ENCODE measurements at regions not wholly inside any gene's neighbourhood (a gene's known extent, or its start where the extent isn't known, plus 50 kb on each side); places are given as distances from the start of the nearest gene placed in this dataset.
A peak's percentile ranks its signal among the peaks of the same experiment; 100 is the strongest.
"Not testable (repeated sequence)": the region's sequence is repeated elsewhere in the genome, so short reads cannot be mapped to it uniquely, and the experiment has no call there.

DNA sequence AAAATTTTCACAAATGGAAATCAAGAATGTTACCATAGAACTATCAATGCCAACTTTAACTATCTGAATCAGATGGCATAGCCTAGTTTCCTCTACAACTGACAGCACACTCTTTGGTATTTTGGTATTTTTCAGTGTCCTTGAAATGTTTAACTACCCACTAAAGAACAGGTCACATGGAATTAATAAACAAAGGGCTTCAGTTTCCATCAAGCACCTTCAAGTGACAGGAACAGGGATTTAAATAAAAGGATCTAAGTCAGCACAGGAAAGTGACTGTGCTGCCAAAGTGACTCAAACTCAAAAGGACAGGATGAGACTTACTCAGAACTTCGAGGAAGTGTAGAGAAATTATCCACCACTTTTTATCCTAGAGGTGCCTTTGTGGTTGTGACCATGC lies 117.2 kb downstream of the FAM72B start:
- not testable (repeated sequence) for DNase-seq

DNA sequence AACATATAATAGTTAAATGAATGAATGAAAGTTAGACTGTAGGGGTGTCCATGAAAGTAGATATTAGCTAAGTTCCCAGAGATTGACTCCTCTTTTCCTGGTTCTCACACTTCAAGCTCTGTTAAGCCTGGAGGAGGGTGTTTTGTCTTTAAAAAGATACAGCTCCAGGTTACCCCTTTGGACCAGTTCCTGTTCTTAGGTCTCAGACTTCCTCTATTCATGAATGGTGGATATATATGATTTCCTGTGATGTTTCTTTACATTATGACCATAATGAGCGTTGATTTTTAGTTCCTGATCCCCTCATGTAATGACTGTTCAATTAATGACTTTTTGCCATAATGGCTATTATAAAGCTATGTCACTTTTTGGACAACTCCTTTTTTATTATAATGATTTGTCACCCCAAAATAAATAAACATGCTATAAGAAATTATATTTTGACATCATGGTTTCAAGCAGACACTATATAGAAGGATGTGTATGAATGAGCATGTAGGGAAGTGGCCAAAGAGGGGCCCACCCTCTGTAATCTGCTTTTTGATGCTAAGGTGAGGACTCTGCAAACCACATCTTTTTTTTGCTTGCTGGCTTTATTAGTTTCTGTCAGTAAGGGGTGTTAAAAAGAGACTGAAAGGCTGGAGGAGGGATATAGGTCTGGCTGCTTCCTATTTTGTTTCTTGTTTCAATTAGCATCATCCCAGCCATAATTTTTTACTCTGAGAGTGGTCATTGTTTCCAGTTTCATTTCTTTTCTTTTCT lies 115.2 kb downstream of the FAM72B start:
- not testable (repeated sequence) for DNase-seq

DNA sequence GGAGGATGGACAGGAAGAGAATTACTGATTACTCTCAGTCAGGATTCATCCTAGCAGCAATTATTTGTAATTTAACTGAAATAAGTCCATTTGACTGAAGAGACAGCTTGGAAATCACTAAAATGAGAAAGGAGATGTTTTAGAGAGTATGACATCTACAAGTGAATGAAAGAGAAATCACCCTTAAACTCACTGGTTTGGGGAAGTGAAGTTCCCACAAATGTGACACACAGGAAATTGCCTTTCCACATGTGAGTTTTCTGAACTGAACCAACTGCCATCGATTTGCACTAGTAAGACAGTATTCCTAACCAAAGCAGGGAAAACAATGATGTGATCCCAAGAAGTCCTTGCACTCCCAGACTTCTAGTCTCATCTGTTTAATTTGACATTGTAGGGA lies 110.3 kb downstream of the FAM72B start:
- peak; percentile 67 for DNase-seq

- peak; percentile 8 for DNase-seq
These were observed 108.8 kb downstream of the FAM72B start for GRCh38 chr1:121075254-121075805.

DNA sequence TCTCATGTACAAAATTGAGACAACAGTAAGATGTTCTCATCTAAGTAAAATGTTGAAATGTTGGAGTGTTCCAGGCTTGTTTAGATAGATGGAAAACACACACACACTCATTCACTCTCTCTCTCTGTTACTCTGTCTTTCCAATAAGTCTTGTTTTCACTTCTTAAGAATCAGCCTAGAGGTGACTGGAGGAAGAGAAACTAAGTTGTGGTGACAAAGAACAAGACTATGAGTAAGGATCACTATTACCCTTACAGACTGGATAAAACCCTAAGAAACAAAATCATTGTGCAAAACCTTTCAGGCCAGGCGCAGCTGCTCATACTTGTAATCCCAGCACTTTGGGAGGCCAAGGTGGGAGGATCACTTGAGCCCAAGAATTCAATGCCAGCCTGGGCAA lies 107.5 kb downstream of the FAM72B start:
- not testable (repeated sequence) for DNase-seq

DNA sequence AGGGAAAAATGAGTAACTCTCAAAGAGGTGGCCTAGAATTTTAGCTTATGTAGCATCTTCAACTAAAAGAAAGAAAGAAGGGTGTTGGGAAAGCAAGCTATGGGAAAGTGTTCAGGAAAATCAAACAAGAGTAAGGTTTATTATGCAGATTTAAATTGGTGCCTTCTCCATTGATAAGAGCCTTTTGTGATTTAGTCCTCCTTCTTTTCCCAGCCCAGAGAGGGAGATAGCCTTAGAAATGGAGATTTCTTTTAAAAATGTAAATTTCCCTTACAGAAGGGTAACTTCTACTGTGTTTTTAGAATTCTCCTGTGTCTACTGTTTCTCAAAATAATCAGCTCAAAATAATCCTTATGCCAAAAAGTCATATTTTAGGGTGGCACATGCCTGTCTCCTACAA lies 104.5 kb downstream of the FAM72B start:
- DNase-seq: not testable (repeated sequence)

DNA sequence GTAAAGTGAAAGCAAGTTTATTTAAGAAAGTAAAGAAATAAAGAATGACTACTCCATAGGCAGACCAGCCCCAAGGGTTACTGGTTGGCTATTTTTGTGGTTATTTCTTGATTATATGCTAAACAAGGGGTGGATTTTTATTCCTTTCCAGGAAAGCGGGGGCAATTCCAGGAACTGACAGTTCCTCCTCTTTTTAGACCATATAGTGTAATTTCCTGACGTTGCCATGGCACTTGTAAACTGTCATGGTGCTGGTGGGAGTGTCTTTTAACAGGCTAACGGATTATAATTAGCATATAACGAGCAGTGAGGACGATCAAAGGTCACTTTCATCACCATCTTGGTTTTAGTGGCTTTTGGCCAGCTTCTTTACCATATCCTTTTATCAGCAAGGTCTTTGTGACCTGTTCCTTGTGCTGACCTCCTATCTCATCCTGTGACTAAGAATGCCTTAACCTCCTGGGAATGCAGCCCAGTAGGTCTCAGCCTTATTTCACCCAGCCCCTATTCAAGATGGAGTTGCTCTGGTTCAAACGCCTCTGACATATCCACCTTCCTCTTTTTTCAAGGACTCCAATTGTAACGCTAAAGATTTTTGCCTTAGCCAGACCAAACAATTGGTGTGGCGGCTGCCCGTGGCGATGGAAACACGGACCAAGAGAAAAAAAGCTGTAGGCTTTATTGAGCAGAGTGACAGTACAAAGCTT lies 103.8 kb downstream of the FAM72B start:
- DNase-seq: peak; percentile 97

GRCh38 chr1:121080904-121081264 lies 103.3 kb downstream of the FAM72B start:
- DNase-seq: not testable (repeated sequence)

GRCh38 chr1:121081625-121082199 lies 102.4 kb downstream of the FAM72B start:
- peak; percentile 13 for DNase-seq

- not testable (repeated sequence) for DNase-seq
These were observed 101.1 kb downstream of the FAM72B start for GRCh38 chr1:121082995-121083394.

GRCh38 chr1:121086249-121086648 lies 97.9 kb downstream of the FAM72B start:
- not testable (repeated sequence) for DNase-seq

- DNase-seq: peak; percentile 84
These were observed 96.9 kb downstream of the FAM72B start for GRCh38 chr1:121087221-121087620.

- DNase-seq: not testable (repeated sequence)
These were observed 95.6 kb downstream of the FAM72B start for GRCh38 chr1:121088568-121088967.

GRCh38 chr1:121092329-121092968 lies 91.7 kb downstream of the FAM72B start:
- peak; percentile 97 for DNase-seq

DNA sequence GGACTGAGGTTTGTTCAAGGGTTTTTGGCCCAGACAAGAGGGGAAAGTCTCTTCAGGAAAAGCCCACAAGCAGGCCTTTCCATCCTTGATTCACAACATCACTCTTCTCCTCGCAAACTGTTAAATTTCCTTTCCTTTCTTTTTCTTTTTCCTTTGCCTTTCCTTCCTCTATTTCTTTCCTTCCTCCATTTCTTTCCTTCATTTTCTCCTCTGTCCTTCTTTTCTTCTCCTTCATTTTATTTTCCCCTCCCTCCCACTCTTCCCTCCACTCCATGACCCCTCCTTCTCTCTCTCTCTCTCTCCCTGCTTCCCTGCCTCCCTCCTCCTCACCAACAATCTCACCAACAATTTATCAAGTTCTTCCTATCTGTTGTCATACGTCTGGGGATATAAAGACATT lies 89.1 kb downstream of the FAM72B start:
- not testable (repeated sequence) for DNase-seq

DNA sequence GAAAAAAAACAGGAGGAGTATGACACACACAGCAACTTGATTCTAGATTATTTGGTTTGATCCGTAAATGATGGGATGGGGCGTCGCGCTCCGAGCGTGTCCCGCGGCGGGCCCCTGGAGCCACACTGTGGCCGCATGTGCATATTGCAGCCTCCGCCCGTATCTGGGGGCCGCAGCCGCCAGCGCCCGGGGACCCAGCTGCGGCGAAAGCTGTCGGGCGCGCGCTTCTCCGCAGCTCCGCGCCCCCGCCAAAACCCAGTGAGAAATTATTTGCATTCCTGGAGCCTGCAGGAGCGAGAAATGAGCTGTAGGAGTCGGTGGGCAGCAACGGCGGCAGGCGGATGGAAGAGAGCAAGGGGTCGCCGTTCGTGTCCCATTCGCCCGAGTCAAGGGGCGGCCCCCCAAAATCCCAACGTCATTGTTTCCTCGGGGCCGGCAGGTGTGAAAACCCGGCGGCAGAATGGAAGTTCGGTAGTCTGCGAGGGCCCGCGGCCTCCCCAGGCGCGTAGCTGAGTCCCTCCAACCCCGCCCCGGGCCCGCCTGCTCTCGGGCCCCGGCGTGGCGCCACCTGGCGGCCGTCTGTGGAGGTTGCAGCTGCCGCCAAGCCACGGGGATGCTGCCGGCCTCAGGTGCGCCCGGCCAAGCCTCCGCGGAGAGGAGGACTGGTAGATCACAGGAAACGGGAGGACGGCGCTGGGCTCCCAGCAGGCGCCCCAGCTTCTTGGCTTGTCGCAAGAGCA lies 86.8 kb downstream of the FAM72B start:
- peak; percentile 47 for DNase-seq

- DNase-seq: not testable (repeated sequence)
These were observed 86.3 kb downstream of the FAM72B start for GRCh38 chr1:121097867-121098215.

DNA sequence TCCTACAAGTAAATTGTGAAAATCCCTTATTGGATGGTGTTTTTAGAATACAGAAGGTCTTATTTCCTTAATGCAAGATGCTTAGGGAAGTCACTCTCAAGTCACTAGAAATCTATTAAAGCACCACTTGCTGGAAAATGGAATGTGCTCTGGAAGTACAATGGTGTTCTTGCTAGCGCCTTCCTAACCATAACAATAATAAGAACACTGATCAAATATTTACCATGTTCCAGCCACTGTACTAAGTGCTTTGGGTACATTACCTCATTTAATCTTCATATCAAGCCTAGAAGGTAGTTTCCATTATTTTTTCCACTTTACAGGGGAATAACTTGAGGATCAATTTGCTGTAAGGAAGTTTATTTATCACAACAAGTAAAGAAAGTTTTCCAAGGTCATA lies 75.1 kb downstream of the FAM72B start:
- DNase-seq: not testable (repeated sequence)

- not testable (repeated sequence) for DNase-seq
These were observed 67.4 kb downstream of the FAM72B start for GRCh38 chr1:121116522-121117297.

DNA sequence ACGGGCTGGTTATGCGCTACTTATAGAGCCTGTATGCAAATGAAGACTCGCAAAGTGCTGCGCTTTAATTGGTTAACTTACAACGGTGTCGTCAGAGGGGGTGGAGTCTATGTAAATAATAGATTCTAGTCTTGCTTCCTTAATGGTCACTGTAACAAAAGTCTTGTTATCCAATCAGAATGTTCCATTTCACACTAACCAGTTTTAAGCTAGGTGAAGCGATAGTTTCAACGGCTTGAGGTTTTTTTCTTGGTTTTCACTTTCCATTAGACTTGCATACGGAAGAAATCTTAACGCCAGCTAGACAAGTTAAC lies 66.9 kb downstream of the FAM72B start:
- DNase-seq: not testable (repeated sequence)

- DNase-seq: not testable (repeated sequence)
These were observed 66.3 kb downstream of the FAM72B start for GRCh38 chr1:121117622-121118479.
